ENCODE measurements at regions not wholly inside any gene's neighbourhood (a gene's known extent, or its start where the extent isn't known, plus 50 kb on each side); places are given as distances from the start of the nearest gene placed in this dataset.
"Not testable (repeated sequence)": the region's sequence is repeated elsewhere in the genome, so short reads cannot be mapped to it uniquely, and the experiment has no call there.

DNA sequence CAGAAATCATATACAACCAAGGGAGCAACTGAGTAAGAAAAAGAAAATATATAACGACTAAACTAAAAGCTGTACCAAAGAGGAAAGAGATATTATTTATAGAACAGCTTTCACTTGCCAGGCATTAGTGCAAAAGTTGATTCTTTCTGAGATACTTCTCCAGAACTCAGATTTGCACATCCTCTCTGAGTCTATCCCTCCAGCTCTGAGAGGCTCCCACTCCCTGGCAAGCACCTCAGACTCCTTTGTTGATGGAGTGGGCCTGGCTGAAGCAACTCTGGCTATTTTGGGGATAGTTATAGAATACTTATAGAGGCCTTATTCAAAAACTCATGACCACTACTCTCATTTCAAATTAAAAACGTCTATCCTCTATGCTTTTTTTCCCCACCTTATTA lies 501.6 kb upstream of the TNP1 start:
- DNase-seq: no peak

DNA sequence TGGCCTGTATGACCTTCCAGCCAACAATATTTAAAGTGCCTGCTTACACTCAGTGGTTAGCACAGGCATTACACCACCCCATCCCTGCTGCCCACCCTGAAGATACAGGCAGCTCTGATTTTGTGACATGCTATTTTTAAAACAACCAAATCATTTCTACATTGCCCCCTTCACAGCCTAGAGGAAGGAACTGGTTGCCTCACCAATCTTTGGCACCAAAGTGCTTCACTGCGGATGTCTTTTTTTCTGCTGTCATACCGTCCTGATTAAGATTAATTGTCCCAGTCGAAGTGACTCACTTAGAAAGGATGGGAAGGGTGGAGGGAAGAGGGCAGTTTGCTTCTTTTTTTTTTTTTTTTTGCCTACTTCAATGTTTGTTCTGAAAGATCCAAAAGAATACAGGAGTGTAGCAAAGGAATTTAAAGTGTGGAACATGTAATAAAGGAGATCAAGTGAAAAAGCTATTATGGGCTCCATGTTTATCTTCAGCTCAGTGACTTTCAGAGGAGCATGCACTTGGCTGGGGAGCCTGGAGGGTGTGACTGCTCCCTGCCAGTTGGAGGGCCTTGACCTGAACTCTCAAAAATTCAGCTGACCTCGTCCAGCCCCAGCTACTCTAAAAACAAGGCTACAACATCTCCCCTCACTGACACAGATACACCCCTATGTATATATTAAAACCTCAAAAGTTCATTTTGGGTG lies 501.1 kb upstream of the TNP1 start:
- DNase-seq: no peak

DNA sequence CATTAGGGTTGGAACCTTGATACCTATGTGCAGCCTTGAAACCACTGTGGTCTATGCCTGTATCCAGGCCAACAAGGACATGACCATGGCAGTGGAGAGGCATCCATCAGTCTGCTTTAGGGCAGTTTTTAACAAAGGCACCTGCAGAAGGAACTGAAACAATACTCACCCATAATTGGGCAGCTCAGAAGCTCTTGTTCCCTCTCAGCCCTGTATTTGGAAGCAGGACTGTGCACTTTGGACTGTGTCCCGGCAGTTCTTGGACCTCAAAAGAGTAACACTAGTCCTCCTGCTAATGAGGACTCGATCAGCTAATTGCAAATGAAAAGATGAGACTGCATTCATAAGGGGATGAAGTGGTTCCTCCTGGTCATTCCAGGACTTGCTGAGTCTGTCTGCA lies 500.2 kb upstream of the TNP1 start:
- no peak for DNase-seq

DNA sequence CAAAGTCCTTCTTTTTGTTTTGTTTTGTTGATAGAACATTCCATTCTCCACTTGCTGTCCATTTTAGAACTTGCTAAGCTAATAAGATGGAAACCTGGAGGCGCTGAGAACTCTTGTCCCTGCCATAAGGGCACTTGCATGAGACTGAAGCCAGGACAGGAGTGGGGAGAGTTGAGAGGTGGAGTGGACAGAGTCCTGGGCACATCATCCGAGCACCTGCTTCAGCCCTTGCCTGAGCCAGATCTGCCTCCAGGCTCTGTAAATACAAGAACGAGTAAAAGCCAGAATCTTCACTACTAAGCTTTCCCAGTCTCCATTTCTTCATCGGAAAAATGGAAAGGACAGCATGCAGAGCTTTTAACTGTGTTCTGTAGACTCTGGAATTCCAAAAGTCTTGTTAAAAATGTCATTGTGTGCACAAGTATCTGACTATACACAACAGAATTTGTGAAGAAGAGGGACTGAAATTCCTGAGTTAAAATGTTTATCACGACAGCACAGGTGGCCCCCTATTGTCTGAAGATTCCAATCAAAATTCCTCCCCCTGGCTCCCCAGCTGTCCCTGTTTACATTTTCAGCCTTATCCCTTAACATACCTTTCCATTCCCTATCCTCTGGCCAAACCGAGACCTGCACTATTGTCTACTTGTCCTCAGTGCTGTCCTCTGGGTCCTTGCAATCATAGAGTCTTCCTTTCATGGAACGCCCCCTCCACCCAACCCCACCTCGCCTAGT lies 498.2 kb upstream of the TNP1 start:
- DNase-seq: no peak

DNA sequence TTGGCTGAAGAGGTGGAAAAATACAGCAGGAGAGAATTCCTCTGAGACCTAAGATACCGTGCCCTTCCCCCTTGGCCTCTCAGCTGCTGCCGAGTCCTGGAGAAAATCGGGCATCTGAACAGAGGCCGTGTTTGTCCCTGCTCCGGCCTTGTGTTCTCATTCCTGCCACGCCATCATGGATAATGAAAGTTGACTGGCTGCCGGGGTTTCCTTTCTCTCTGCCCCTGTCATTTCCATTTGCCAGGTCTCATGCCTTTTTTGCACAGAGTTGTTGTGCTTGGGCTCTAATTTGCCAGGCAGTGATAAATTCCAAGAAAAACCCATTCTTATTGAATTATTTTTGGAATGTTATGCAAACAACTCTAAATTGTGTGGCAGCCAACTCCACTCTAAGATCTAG lies 496.9 kb upstream of the TNP1 start:
- DNase-seq: no peak

DNA sequence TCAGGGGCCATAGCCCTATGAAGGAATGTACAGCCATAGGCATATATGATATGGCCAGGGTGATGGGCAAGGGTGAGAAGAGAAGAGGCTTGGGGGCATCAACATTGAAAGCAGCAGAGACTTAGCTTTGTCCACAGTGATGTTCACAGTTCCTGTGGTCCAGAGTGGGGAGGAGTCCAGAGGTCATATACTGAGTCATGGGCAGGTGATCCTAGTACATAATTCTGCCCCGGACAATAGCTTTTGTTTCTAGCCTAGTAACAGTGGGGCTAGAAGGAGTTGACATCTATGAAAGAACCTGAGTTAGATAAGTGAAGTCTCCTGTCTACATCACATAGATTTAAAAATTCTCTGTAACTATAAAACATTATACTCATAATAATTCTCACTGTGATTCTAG lies 496.3 kb upstream of the TNP1 start:
- DNase-seq: no peak

DNA sequence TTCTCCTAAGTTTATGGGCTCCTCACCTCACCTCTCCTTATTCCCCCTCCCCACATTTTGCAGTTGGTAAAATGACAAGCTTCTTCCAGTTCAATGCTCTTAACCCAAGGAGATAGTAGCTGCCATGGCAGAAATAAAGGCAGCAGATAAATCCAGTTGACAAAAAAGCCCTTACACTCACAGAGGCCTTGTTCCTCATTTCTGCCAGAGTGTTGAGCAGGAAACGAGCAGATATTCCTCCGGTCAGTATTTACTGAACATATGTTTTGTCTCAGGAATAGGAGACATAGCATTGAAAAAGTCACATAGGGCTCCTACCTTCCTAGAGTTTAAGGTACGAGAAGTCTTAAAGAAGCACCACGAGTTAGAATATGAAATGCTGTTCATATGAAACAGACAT lies 493.7 kb upstream of the TNP1 start:
- no peak for DNase-seq

DNA sequence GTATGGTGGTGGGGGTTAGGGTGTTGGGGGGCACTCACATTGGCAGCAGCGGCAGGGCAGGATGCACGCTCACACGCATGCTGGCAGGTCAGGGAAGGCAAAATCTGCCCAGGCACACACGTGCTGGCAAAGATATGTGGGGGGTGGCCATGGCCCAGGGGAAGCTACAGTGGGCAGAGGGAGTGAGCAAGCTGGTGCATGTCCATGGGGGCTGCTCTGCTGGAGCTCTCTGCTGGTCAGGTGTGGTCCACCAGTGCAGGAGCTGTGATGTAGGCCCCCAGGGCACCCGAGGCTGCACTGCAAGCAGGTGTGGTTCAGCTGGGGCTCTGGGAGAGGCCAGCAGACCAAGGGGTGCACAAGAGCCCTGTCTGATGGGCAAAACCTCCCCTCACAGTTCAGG lies 491.5 kb upstream of the TNP1 start:
- no peak for DNase-seq

DNA sequence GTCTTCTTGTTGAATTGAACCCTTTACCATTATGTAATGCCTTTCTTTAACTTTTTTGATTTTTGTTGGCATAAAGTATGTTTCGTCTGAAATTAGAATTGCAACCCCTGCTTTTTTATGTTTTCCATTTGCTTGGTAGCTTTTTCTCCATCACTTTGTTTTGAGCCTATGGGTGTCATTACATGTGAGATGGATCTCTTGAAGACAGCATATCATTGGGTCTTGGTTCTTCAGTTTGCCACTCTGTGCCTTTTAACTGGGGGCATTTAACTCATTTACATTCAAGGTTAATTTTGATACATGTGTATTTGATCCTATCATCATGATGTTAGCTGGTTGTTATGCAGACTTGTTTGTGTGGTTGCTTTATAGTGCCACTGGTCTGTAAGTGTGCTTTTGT lies 489.4 kb upstream of the TNP1 start:
- no peak for DNase-seq

DNA sequence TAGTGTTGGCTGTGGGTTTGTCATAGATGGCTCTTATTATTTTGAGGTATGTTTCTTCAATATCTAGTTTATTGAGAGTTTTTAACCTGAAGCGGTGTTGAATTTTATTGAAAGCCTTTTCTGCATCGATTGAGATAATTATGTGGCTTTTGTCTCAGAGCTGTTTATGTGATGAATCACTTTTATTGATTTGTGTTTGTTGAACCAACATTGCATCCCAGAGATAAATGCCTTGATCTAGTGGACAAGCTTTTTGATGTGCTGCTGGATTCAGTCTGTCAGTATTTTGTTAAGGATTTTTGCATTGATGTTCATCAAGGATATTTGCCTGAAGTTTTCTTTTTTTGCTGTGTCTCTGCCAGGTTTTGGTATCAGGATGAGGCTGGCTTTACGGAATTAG lies 487.8 kb upstream of the TNP1 start:
- DNase-seq: not testable (repeated sequence)

DNA sequence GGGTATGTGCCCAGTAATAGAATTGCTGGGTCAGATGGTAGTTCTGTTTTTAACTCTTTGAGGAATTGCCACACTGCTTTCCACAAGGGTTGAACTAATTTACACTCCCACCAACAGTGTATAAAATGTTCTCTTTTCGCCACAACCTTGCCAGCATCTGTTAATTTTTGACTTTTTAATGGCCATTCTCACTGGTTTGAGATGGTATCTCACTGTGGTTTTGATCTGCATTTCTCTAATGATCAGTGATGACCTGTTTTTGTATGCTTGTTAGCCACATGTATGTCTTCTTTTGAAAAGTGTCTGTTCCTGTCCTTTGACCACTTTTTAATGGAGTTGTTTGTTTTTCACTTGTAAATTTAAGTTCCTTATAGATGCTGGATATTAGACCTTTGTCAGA lies 486.2 kb upstream of the TNP1 start:
- DNase-seq: not testable (repeated sequence)

DNA sequence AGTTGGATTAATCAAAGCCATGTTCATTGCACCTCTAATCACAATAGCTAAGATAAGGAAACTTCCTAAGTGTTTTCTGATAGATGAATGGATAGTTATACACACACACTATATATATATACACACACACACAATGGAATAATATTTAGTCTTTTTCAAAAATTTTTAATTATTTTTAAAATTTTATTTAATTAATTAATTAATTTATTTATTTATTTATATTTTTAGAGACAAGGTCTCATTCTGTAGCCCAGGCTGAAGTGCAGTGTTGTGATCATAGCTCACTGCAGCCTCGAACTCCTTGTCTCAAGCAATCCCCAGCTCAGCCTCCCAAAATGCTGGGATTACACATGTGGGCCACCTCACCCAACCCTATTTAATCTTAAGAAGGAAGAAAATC lies 481.0 kb upstream of the TNP1 start:
- no peak for DNase-seq

DNA sequence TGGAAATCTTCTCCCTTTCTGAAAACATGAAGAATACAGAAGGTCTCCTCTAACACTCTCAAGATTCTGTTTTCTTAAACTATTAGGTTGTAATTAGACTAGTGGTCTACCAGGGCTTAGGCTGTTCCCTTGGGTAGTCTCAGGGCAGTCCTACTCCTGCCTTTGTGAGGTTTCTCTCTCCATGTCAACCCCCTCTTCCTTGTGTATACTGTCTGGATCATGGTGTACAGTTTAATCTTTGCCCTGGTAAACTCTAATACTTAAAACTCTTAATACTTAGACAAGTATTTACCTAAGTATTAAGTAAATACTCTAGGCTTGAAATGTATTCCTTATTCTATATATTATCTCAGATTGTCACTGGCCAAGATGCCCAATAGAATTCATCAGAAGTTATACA lies 480.3 kb upstream of the TNP1 start:
- DNase-seq: no peak

DNA sequence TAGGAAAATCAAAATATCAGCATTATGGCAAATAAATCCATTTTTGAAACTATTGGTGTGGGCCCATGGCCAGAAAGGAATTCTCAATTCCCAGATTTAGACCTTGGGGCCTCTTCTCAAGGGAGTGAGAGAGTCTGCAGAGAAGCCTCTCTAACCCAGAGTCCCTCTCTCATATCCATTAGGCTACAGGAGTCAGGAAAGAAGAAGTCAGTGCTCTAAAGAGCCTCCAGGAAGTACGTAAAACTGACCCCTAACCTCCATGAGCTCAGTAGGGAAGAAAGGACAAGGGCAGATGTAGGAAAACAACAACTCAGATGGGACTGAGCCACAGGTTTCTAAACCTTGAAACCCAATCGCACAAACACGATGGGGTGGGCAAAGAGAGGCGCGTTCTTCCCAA lies 479.9 kb upstream of the TNP1 start:
- DNase-seq: no peak

DNA sequence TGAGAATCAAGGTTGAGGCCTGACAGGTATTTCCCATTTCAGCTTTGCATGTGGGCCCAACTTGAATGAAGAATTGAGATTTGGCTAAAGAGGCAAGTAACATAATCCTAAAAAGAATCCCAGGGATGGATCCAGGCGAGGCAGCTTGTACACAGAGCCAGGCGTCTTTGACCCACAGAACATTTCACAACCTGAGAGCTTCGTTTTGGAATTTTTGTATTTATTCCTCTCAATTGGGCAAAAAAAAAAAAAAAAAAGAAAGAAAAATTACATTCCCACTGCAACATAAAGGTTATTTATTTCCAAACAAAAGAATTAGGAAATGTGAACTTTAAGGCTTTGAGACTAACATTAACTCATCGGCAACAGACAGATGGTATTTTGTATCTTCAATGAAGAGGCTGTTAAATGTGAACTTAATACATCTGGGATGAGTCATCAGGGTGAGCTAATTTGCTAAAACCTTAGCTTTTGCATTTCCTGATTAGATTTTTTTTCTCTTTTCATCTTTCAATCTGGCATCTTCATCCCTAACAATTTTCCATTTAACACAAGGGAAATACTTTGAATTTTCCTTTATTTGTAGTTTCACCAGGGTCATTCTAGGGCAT lies 478.5 kb upstream of the TNP1 start:
- DNase-seq: no peak

DNA sequence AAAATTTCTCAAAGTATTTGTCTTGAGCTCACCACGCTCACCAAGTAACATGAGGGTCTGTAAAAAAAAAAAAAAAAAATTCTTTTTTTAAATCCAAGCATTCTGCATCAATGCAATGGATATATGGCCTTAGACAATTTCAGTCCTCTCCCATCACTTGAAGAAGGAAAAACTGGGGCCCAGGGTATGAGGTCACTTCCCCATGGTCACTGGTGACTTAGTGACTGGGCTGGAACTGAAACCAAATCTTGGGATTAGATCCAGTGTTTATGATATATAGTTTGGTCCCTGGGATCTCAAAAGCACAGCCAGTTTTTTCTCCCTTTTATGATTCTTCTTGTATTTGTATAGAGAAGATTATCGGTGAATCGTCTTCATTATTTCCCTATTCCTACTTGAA lies 477.9 kb upstream of the TNP1 start:
- DNase-seq: no peak

DNA sequence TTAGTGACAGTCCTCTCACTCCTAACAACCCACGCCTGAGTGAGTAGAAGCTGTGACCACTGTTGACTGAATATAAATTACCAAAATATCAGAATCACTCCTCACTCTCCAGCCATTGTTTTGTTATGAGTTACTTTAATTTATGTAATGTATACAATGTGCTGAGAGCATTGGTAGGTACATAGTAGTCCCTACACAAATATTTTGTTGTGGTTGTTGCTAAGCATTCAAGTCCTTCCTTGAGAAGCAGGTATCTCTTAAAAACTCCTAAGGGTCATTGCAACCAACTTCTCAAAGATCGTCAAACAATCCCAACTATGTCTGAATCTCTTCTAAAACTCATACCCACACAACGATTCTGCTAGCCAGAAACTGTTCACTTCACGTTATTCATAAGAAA lies 476.8 kb upstream of the TNP1 start:
- no peak for DNase-seq

DNA sequence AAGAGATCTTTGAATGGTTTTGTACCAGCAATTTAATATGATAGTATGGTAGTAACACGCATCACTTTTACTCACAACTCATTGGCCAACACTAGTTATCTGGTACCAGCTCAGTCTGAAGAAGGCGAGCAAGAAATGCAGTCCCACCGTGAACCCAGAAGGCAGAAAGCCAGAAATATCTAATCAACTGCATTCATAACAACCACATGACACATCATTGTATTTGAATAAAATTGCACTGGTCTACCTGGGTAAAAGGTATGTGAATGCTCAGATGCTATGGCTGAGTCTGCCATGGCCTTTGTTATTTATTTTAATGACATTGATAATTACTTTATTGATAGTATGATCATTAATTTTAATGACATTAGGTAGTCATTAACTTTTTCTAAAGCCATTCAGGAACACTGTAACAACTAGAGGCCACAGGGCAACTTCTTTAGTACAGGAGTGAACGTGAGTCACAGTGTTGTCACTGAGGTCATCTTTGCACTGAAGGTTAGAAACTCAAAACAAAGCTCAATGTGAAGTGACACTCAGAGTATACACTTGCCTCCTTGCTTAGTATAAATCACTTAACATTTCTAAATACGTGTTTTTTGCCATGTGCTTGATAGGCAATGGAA lies 475.6 kb upstream of the TNP1 start:
- DNase-seq: no peak

DNA sequence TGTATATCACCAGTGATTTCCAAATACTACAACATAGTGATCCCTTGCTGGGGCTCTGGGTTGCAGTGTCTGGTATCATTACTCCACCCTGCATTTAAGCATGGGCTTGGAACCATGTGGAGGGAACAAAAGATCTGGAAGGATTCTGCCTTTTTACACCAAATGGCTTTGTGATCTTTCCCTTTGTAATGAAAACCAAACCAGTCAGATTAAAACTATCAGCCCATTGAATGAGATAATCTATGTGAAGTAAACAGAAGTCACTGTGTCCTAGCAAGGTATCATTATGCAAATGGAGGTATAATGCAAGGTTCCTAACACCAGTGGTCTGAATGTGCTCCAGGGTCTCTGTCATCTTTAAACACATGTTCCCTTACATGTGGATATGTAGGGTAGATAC lies 474.7 kb upstream of the TNP1 start:
- no peak for DNase-seq

DNA sequence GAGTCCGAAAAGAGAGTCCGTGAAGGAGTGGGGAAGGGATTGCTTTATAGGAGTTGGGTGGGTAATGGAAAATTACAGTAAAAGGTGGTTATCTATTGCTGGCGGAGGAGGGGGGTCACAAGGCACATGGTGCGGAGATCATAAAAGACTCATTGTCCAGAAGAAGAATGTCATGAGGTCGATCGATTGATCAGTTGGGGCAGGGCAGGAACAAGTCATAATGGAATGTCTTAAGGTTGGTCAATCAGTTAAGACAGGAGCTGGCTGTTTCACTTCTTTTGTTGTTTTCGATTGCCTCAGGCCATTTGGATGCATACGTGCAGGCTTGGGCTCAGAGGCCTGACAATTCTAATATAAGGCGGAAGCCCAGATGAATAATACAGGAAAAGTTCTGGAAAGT lies 473.0 kb upstream of the TNP1 start:
- no peak for DNase-seq

DNA sequence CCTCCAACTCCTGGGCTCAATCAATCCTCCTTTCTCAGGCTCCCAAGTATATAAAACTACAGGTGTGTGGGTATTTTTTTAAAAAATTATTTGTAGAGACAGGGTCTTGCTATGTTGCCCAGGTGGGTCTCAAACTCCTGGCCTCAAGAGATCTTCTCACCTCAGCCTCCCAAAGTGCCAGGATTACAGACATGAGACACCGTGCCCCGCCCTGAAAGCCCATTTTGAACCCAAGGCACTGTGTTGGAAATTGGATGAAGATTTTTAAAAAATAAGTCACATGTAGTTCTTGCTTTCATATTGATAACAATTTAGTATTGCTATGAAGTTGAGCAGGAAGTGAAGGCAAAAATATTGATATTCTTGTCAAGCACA lies 472.5 kb upstream of the TNP1 start:
- no peak for DNase-seq

DNA sequence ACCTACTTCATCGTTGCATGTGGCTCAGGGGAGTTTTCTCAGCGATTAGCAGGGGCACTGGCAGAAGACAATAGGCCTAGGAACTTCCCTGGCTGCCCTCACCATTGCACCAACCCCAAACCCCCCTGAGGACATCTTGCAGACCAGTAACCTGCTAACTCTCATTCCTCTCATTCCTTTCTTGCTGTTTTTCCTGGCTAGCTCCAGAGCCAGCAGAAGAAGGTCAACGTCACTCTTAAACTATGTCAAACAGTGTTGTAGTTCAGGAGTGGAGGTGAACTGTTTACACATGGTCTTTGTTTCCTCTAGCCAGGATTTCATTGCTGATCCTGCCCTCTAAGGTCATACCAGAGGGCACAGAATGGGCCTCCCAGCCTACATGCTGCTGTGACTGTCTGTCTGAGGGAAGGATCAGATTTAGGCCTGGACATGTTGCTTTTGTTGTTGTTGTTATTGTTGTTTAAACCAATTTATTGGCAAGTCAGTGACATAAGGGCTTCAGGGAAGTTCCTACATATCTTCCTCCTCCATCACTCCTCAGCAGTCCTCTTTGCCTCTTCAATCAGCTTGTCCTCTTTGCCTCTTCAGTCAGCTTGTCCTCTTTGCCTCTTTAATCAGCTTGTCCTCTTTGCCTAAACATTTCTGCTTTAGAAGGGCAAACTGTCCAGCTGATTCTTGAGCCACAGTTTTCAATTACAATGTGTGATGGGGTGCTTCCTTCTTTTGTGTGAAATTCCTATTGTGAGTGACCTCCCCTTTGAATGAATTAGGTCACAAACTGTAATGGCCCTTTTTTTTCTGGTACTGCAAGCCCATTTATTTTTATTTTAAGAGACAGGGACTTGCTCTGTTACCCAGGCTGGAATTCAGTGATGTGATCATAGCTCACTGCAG lies 471.9 kb upstream of the TNP1 start:
- no peak for DNase-seq

DNA sequence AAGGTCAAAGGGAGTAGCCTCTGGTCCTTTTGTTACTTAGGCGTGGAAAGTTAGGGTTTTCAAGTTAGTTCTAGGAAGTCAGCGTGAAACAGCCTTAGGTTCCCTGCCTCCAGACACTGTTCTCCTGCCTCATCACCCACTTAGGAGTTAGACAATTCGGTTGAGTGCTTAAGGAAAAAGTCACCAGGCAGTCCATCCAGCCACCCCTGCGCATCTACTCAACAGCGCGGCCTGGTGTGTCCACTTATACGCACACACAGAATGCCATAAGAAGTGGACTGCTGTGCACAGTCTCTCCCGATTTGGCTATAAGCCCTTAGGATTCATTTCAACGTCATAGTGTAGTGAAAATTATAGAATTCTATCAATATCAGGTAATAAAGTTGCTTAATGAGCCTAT lies 470.8 kb upstream of the TNP1 start:
- DNase-seq: no peak
